ACC112 (cell line): ENCODE measurements at regions not wholly inside any gene's neighbourhood (a gene's known extent, or its start where the extent isn't known, plus 50 kb on each side); places are given as distances from the start of the nearest gene placed in this dataset.

ENCODE experiments used
- H2AFZ ChIP-seq: fragments of 200-600 bp; sonication (generic); one replicate; pipeline ENCODE4 v1.6.0; 2017; ENCODE audit warnings: antibody characterized with exemption, low read length; ENCODE audit not compliant: unreplicated experiment
- H3K27ac ChIP-seq: fragments of 200-600 bp; sonication (generic); 2 replicates; pipeline ENCODE4 v1.5.1; 2014; ENCODE audit warnings: low read depth, mild to moderate bottlenecking, antibody characterized with exemption, low read length, moderate library complexity
- H3K27me3 ChIP-seq: fragments of 200-600 bp; sonication (generic); 2 replicates; pipeline ENCODE4 v1.6.1; 2014; ENCODE audit warnings: mild to moderate bottlenecking, antibody characterized with exemption, low read length, moderate library complexity, mixed read lengths; ENCODE audit not compliant: insufficient read depth
- H3K36me3 ChIP-seq: fragments of 200-600 bp; sonication (generic); 2 replicates; pipeline ENCODE4 v1.6.1; 2016; ENCODE audit warnings: mild to moderate bottlenecking, antibody characterized with exemption, low read length, moderate library complexity, mixed read lengths; ENCODE audit not compliant: insufficient read depth
- H3K4me1 ChIP-seq: fragments of 200-600 bp; sonication (generic); one replicate; pipeline ENCODE4 v1.6.1; 2016; ENCODE audit warnings: low read length, mixed read lengths; ENCODE audit not compliant: insufficient read depth, unreplicated experiment, control insufficient read depth
- H3K4me3 ChIP-seq: fragments of 200-600 bp; sonication (generic); 2 replicates; pipeline ENCODE4 v1.5.1; 2014; ENCODE audit warnings: mild to moderate bottlenecking, low read depth, low read length
- H3K79me2 ChIP-seq: fragments of 200-600 bp; sonication (generic); one replicate; pipeline ENCODE4 v1.6.0; 2016; ENCODE audit warnings: low read length; ENCODE audit not compliant: control insufficient read depth, unreplicated experiment, insufficient read depth

- Histone ChIP-seq H3K27ac (no peak overlapping the region), H3K79me2 (no peaks in the 10 kb centered on the region), H3K27me3 (no peaks in the 10 kb centered on the region), H3K36me3 (no peaks in the 10 kb centered on the region), H3K4me3 (no peak overlapping the region), H2AFZ (no peak overlapping the region), H3K4me1 (no peaks in the 10 kb centered on the region)
These were observed 777.5 kb upstream of the TYRP1 start for GRCh38 chr9:11915699-11916098.

DNA sequence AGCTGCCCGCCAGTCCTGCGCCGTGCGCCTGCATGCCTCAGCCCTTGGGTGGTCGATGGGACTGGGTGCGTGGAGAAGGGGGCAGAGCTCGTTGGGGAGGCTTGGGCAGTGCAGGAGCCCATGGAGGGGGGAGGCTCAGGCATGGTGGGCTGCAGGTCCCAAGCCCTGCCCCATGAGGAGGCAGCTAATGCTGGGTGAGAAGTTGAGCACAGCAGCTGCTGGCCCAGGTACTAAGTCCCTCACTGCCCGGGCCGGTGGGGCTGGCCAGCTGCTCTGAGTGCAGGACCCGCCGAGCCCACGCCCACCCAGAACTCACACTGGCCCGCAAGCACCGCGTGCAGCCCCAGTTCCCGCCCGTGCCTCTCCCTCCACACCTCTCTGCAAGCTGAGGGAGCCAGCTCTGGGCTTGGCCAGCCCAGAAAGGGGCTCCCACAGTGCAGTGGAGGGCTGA is 764.3 kb upstream of the TYRP1 start:
- Histone ChIP-seq H3K4me3 (no peak overlapping the region), H3K27ac (no peak overlapping the region), H3K36me3 (no peaks in the 10 kb centered on the region), H3K27me3 (no peaks in the 10 kb centered on the region), H3K4me1 (no peaks in the 10 kb centered on the region), H2AFZ (no peak overlapping the region), H3K79me2 (no peaks in the 10 kb centered on the region)

DNA sequence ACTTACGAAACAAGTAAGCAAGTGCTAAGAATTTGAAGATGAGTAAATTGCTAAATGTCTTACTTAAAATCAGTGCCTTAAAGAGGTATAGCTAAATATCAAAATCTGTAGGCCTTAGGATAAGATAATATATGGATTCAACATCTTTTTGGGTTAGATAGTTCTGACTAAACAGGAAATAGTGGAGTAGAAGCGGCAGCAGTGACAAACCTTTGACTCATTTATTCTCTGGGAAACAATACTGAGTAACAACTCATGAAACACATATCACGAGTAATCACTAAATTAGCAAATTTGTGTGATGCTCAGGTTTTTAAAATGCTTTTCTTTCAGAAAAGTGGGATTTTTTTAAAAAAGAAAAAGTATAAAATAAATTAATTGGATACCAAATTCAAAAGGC is 762.1 kb upstream of the TYRP1 start:
- H3K4me3 ChIP-seq, result no peak overlapping the region
- no peak overlapping the region for H2AFZ ChIP-seq
- H3K79me2 ChIP-seq, result no peaks in the 10 kb centered on the region
- no peak overlapping the region for H3K27ac ChIP-seq
- no peaks in the 10 kb centered on the region for H3K27me3 ChIP-seq
- no peaks in the 10 kb centered on the region for H3K36me3 ChIP-seq
- no peaks in the 10 kb centered on the region for H3K4me1 ChIP-seq

DNA sequence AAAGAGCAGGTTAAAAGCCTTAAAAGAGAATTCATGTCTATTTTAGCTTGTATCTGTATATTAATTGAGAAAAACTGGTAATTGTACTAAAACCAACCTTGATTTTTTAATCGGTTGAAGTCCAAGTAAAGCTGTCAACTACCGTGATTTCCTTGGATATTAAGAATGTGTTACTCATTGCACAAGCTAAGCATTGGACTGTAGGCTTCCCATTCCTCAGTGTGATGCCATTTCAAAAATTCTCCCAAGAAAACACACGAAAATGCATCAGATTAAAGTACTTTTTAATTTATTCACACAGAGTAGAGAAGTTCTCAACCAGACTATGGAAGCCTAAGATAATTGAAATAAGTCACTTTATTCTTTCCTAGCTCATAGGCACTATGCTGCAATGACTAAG is 761.4 kb upstream of the TYRP1 start:
- no peaks in the 10 kb centered on the region for H3K27me3 ChIP-seq
- no peaks in the 10 kb centered on the region for H3K4me1 ChIP-seq
- H3K79me2 ChIP-seq, result no peaks in the 10 kb centered on the region
- H3K27ac ChIP-seq, result no peak overlapping the region
- no peaks in the 10 kb centered on the region for H3K36me3 ChIP-seq
- H2AFZ ChIP-seq, result no peak overlapping the region
- H3K4me3 ChIP-seq, result no peak overlapping the region

GRCh38 chr9:11933926-11934325 is 759.3 kb upstream of the TYRP1 start:
- H2AFZ ChIP-seq, result no peak overlapping the region

DNA sequence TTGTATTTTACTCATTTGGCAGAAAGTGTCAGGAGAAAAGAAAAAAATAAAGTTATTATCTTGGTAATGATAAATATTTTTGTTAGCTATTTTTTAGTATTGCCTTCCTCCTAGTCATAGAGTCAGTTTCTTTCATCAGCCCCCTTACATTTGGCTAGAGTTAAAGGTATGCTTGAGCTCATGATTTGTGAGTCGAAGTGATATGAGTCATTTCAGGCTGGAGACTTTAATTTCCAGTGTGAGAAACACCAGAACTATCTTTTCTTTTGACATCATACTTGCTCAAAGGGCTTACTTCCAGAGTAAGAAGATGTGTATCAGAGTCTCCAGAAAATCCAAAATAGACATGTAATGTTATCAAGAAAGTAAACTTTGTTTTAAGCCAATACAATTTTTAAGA is 746.7 kb upstream of the TYRP1 start:
- no peak overlapping the region for H3K4me3 ChIP-seq
- no peaks in the 10 kb centered on the region for H3K79me2 ChIP-seq

More at GRCh38 chr9:11933926-11934325, 759.3 kb upstream of the TYRP1 start:
- Histone ChIP-seq H3K27me3 (no peaks in the 10 kb centered on the region), H3K27ac (no peak overlapping the region), H3K36me3 (no peaks in the 10 kb centered on the region), H3K4me3 (no peak overlapping the region), H3K4me1 (no peaks in the 10 kb centered on the region), H3K79me2 (no peaks in the 10 kb centered on the region)

DNA sequence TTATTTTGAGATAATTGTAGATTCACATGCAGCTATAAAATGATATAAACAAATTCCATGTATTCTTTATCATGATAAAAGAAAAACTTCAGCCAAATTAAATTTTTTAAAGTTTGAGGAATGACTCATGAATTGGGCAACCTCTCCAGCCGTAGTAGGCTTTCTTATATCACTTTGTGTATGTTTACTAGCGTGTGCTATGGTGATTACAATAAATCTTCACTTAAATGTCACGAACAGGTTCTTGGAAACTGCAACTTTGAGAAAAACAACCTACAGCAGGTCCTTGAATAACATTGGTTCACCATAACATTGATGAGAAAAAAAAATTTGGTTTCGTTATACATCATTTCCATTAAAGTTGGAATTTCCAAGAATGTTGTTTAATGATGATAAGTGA is 730.9 kb upstream of the TYRP1 start:
- no peaks in the 10 kb centered on the region for H3K79me2 ChIP-seq
- no peak overlapping the region for H2AFZ ChIP-seq
- no peak overlapping the region for H3K27ac ChIP-seq
- H3K27me3 ChIP-seq, result no peaks in the 10 kb centered on the region
- H3K4me1 ChIP-seq, result no peaks in the 10 kb centered on the region
- no peak overlapping the region for H3K4me3 ChIP-seq
- no peaks in the 10 kb centered on the region for H3K36me3 ChIP-seq

More for the DNA sequence above, 746.7 kb upstream of the TYRP1 start:
- no peaks in the 10 kb centered on the region for H3K27me3 ChIP-seq
- no peak overlapping the region for H3K27ac ChIP-seq
- H3K4me1 ChIP-seq, result no peaks in the 10 kb centered on the region
- no peaks in the 10 kb centered on the region for H3K36me3 ChIP-seq
- no peak overlapping the region for H2AFZ ChIP-seq

- Histone ChIP-seq H3K36me3 (no peaks in the 10 kb centered on the region), H2AFZ (no peak overlapping the region), H3K27ac (no peak overlapping the region), H3K4me3 (no peak overlapping the region), H3K4me1 (no peaks in the 10 kb centered on the region), H3K27me3 (no peaks in the 10 kb centered on the region), H3K79me2 (no peaks in the 10 kb centered on the region)
These were observed 726.4 kb upstream of the TYRP1 start for GRCh38 chr9:11966786-11967185.

- H3K27me3 ChIP-seq, result no peaks in the 10 kb centered on the region
These were observed 724.6 kb upstream of the TYRP1 start for GRCh38 chr9:11968631-11969030.

GRCh38 chr9:11973011-11973410 is 720.2 kb upstream of the TYRP1 start:
- H3K4me3 ChIP-seq, result no peak overlapping the region
- no peaks in the 10 kb centered on the region for H3K36me3 ChIP-seq
- H3K4me1 ChIP-seq, result no peaks in the 10 kb centered on the region
- H3K27me3 ChIP-seq, result no peaks in the 10 kb centered on the region
- H3K27ac ChIP-seq, result no peak overlapping the region
- H3K79me2 ChIP-seq, result no peaks in the 10 kb centered on the region
- H2AFZ ChIP-seq, result no peak overlapping the region

More at GRCh38 chr9:11968631-11969030, 724.6 kb upstream of the TYRP1 start:
- no peaks in the 10 kb centered on the region for H3K4me1 ChIP-seq
- no peaks in the 10 kb centered on the region for H3K79me2 ChIP-seq
- no peak overlapping the region for H3K27ac ChIP-seq
- H3K36me3 ChIP-seq, result no peaks in the 10 kb centered on the region
- no peak overlapping the region for H3K4me3 ChIP-seq
- no peak overlapping the region for H2AFZ ChIP-seq

DNA sequence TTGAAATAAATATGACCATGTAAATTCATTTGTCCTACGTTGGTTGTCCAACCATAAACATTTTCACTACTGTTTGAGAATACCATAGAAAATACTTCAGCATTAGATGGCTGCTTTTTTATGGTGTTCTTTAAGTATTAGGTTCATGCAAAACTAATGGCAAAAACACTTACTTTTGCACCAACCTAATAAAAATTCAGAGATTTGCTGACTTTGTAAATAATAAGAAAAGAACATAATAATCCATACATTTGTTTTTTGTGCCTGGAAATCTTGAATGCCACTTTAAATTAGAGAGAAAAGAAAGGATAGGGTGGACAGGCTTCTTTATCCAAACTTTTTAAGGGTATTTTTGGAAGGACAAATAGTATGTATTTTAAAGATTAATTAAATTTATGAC is 719.7 kb upstream of the TYRP1 start:
- Histone ChIP-seq H3K4me3 (no peak overlapping the region), H2AFZ (no peak overlapping the region), H3K36me3 (no peaks in the 10 kb centered on the region), H3K79me2 (no peaks in the 10 kb centered on the region), H3K4me1 (no peaks in the 10 kb centered on the region), H3K27me3 (no peaks in the 10 kb centered on the region), H3K27ac (no peak overlapping the region)
